ENCODE measurements at regions not wholly inside any gene's neighbourhood (a gene's known extent, or its start where the extent isn't known, plus 50 kb on each side); places are given as distances from the start of the nearest gene placed in this dataset.

GRCh38 chr13:74202129-74202813 is 68.1 kb upstream of the KLF12 start:
- DNase-seq = no peak
- peaks cover 19 to 38% (median 37%) of the 10 kb centered on the region in 3 donors for H3K27me3 Mint-ChIP-seq
- H3K27ac Mint-ChIP-seq = no peak overlapping the region
- ATAC-seq (ENCODE audit: low read depth in 2 of 2) = no peak
- H3K36me3 Mint-ChIP-seq = no peaks in the 10 kb centered on the region
- H3K9me3 Mint-ChIP-seq = peaks cover 0 to 11% (median 0%) of the 10 kb centered on the region in 7 donors
- no peaks in the 10 kb centered on the region for H3K4me1 Mint-ChIP-seq
- no peak overlapping the region for H3K4me3 Mint-ChIP-seq

- H3K9me3 Mint-ChIP-seq = peaks cover 0 to 4% (median 0%) of the 10 kb centered on the region in 7 donors
- no peak overlapping the region for H3K4me3 Mint-ChIP-seq
- no peaks in the 10 kb centered on the region for H3K36me3 Mint-ChIP-seq
Measured at GRCh38 chr13:74201530-74201929, 67.3 kb upstream of the KLF12 start.

GRCh38 chr13:74200081-74200480 is 65.9 kb upstream of the KLF12 start:
- Mint-ChIP-seq H3K36me3 (no peaks in the 10 kb centered on the region), H3K4me3 (no peak overlapping the region), H3K27me3 (peaks cover 21 to 32% (median 29%) of the 10 kb centered on the region in 3 donors), H3K4me1 (no peaks in the 10 kb centered on the region), H3K9me3 (no peaks in the 10 kb centered on the region), H3K27ac (no peak overlapping the region)
- ATAC-seq (ENCODE audit: low read depth in 2 of 2) (no peak), DNase-seq (no peak)

More at GRCh38 chr13:74201530-74201929, 67.3 kb upstream of the KLF12 start:
- Mint-ChIP-seq H3K4me1 (no peaks in the 10 kb centered on the region), H3K27ac (no peak overlapping the region), H3K27me3 (peaks cover 21 to 35% (median 32%) of the 10 kb centered on the region in 3 donors)
- DNase-seq = no peak
- ATAC-seq (ENCODE audit: low read depth in 2 of 2) = no peak

GRCh38 chr13:74197677-74198429 is 63.6 kb upstream of the KLF12 start:
- Mint-ChIP-seq H3K4me1 (peaks cover 0 to 6% (median 0%) of the 10 kb centered on the region in 3 donors), H3K27ac (no peak overlapping the region), H3K36me3 (no peaks in the 10 kb centered on the region), H3K27me3 (peaks cover 21 to 36% (median 31%) of the 10 kb centered on the region in 3 donors), H3K4me3 (no peak overlapping the region), H3K9me3 (no peaks in the 10 kb centered on the region)
- ATAC-seq (ENCODE audit: low read depth in 2 of 2) = no peak
- no peak for DNase-seq

- Mint-ChIP-seq H3K9me3 (no peaks in the 10 kb centered on the region), H3K27me3 (peaks cover 13 to 23% (median 18%) of the 10 kb centered on the region in 3 donors), H3K36me3 (no peaks in the 10 kb centered on the region), H3K4me1 (peaks cover 0 to 6% (median 0%) of the 10 kb centered on the region in 3 donors), H3K27ac (no peak overlapping the region), H3K4me3 (no peak overlapping the region)
- ATAC-seq (ENCODE audit: low read depth in 2 of 2) = no peak
- no peak for DNase-seq
Measured at GRCh38 chr13:74194846-74195245, 60.6 kb upstream of the KLF12 start.

GRCh38 chr13:74193391-74193790 is 59.2 kb upstream of the KLF12 start:
- Mint-ChIP-seq H3K27ac (no peak overlapping the region), H3K27me3 (peaks cover 13 to 20% (median 17%) of the 10 kb centered on the region in 3 donors), H3K4me3 (no peak overlapping the region), H3K4me1 (peaks cover 0 to 6% (median 0%) of the 10 kb centered on the region in 3 donors), H3K9me3 (no peaks in the 10 kb centered on the region), H3K36me3 (no peaks in the 10 kb centered on the region)
- DNase-seq (no peak), ATAC-seq (ENCODE audit: low read depth in 2 of 2) (no peak)

- no peak overlapping the region for H3K4me3 Mint-ChIP-seq
- no peaks in the 10 kb centered on the region for H3K36me3 Mint-ChIP-seq
- H3K27ac Mint-ChIP-seq = no peak overlapping the region
- DNase-seq = no peak
- peaks cover 4 to 10% (median 7%) of the 10 kb centered on the region in 3 donors for H3K27me3 Mint-ChIP-seq
- H3K4me1 Mint-ChIP-seq = peaks cover 0 to 6% (median 0%) of the 10 kb centered on the region in 3 donors
- no peak for ATAC-seq (ENCODE audit: low read depth in 2 of 2)
- H3K9me3 Mint-ChIP-seq = no peaks in the 10 kb centered on the region
Measured at GRCh38 chr13:74191410-74191809, 57.2 kb upstream of the KLF12 start.

- H3K4me1 Mint-ChIP-seq = peaks cover 0 to 6% (median 0%) of the 10 kb centered on the region in 3 donors
- no peaks in the 10 kb centered on the region for H3K9me3 Mint-ChIP-seq
- peaks cover 4 to 10% (median 7%) of the 10 kb centered on the region in 3 donors for H3K27me3 Mint-ChIP-seq
- ATAC-seq (ENCODE audit: low read depth in 2 of 2) (no peak), DNase-seq (no peak)
- H3K4me3 Mint-ChIP-seq = no peak overlapping the region
- H3K36me3 Mint-ChIP-seq = no peaks in the 10 kb centered on the region
- H3K27ac Mint-ChIP-seq = peak overlapping the region in 1 of 6 donors; percentile 4
Measured at GRCh38 chr13:74190999-74191398, 56.8 kb upstream of the KLF12 start.

GRCh38 chr13:74187564-74187963 is 53.4 kb upstream of the KLF12 start:
- Mint-ChIP-seq H3K36me3 (no peaks in the 10 kb centered on the region), H3K9me3 (no peaks in the 10 kb centered on the region), H3K4me3 (no peak overlapping the region), H3K4me1 (no peaks in the 10 kb centered on the region), H3K27ac (no peak overlapping the region), H3K27me3 (no peaks in the 10 kb centered on the region)
- no peak for ATAC-seq (ENCODE audit: low read depth in 2 of 2)
- no peak for DNase-seq

- no peaks in the 10 kb centered on the region for H3K4me1 Mint-ChIP-seq
- peaks cover 0 to 7% (median 0%) of the 10 kb centered on the region in 3 donors for H3K27me3 Mint-ChIP-seq
- H3K9me3 Mint-ChIP-seq = no peaks in the 10 kb centered on the region
- no peak overlapping the region for H3K4me3 Mint-ChIP-seq
- H3K27ac Mint-ChIP-seq = no peak overlapping the region
- no peak for DNase-seq
- H3K36me3 Mint-ChIP-seq = no peaks in the 10 kb centered on the region
- no peak for ATAC-seq (ENCODE audit: low read depth in 2 of 2)
Measured at GRCh38 chr13:74184283-74184682, 50.1 kb upstream of the KLF12 start.
